ENCODE measurements at regions not wholly inside any gene's neighbourhood (a gene's known extent, or its start where the extent isn't known, plus 50 kb on each side); places are given as distances from the start of the nearest gene placed in this dataset.

- no peak for TF ChIP-seq CTCF (IDR thresholded peaks at IDR 0.05)
- no peak for TF ChIP-seq EZH2 (IDR thresholded peaks at IDR 0.05; ENCODE audit: borderline replicate concordance, insufficient read depth, low read depth, low read length, poor library complexity, severe bottlenecking)
Measured at GRCh38 chr2:19793132-19793750, 108.5 kb downstream of the TTC32 start.

Data from B cell (primary cell).